Stimulated activated CD8-positive, alpha-beta memory T cell treated with anti-CD3 and anti-CD28 coated beads, Interleukin-2, amount 100 ng/mL, for 1 hour (primary cell): ENCODE measurements at regions not wholly inside any gene's neighbourhood (a gene's known extent, or its start where the extent isn't known, plus 50 kb on each side); places are given as distances from the start of the nearest gene placed in this dataset.

Experiments used
- DNase-seq, 2 donors: peaks; one replicate each; pipeline ENCODE4 v3.0.0-alpha.2; 2020; ENCODE audit warnings: low read depth in 2 of 2

GRCh38 chr4:189374176-189374575, 566.5 kb upstream of the FRG1 start:
- DNase-seq: no peak

- DNase-seq: no peak
Measured at GRCh38 chr4:189376901-189377300, 563.8 kb upstream of the FRG1 start.

- DNase-seq: no peak
Measured at GRCh38 chr4:189377569-189377968, 563.1 kb upstream of the FRG1 start.

- no peak for DNase-seq
Measured at GRCh38 chr4:189385098-189385497, 555.6 kb upstream of the FRG1 start.

GRCh38 chr4:189385579-189385978, 555.1 kb upstream of the FRG1 start:
- DNase-seq: no peak

GRCh38 chr4:189396435-189396834, 544.2 kb upstream of the FRG1 start:
- DNase-seq: no peak

- DNase-seq: no peak
Measured at GRCh38 chr4:189404271-189404670, 536.4 kb upstream of the FRG1 start.

- DNase-seq: no peak
Measured at GRCh38 chr4:189409158-189409557, 531.5 kb upstream of the FRG1 start.

GRCh38 chr4:189414021-189414420, 526.7 kb upstream of the FRG1 start:
- DNase-seq: no peak

- no peak for DNase-seq
Measured at GRCh38 chr4:189420572-189420971, 520.1 kb upstream of the FRG1 start.

- DNase-seq: no peak
Measured at GRCh38 chr4:189436207-189436606, 504.5 kb upstream of the FRG1 start.

- DNase-seq: no peak
Measured at GRCh38 chr4:189440716-189441115, 500.0 kb upstream of the FRG1 start.

GRCh38 chr4:189443341-189443740, 497.3 kb upstream of the FRG1 start:
- no peak for DNase-seq

GRCh38 chr4:189445613-189446012, 495.1 kb upstream of the FRG1 start:
- no peak for DNase-seq

GRCh38 chr4:189463734-189464133, 476.9 kb upstream of the FRG1 start:
- no peak for DNase-seq

GRCh38 chr4:189494407-189494806, 446.3 kb upstream of the FRG1 start:
- DNase-seq: no peak

- no peak for DNase-seq
Measured at GRCh38 chr4:189497516-189497915, 443.2 kb upstream of the FRG1 start.

- no peak for DNase-seq
Measured at GRCh38 chr4:189497996-189498395, 442.7 kb upstream of the FRG1 start.

GRCh38 chr4:189498457-189498856, 442.2 kb upstream of the FRG1 start:
- DNase-seq: no peak

- no peak for DNase-seq
Measured at GRCh38 chr4:189499696-189500095, 441.0 kb upstream of the FRG1 start.

GRCh38 chr4:189500970-189501369, 439.7 kb upstream of the FRG1 start:
- DNase-seq: no peak

GRCh38 chr4:189502841-189503435, 437.7 kb upstream of the FRG1 start:
- no peak for DNase-seq

GRCh38 chr4:189504220-189504619, 436.5 kb upstream of the FRG1 start:
- no peak for DNase-seq

- no peak for DNase-seq
Measured at GRCh38 chr4:189505380-189505779, 435.3 kb upstream of the FRG1 start.
